ENCODE measurements at regions not wholly inside any gene's neighbourhood (a gene's known extent, or its start where the extent isn't known, plus 50 kb on each side); places are given as distances from the start of the nearest gene placed in this dataset.

GRCh38 chr3:154889227-154889634 lies 190.9 kb upstream of the MME start:
- no peak for TF ChIP-seq CTCF (conservative IDR thresholded peaks at IDR 0.05)
- no peak for TF ChIP-seq EZH2 (IDR thresholded peaks at IDR 0.05; ENCODE audit: low read depth)

Data from PC-9 (cell line).